Testis (tissue), 2 donors: ENCODE measurements at regions not wholly inside any gene's neighbourhood (a gene's known extent, or its start where the extent isn't known, plus 50 kb on each side); places are given as distances from the start of the nearest gene placed in this dataset.

ENCODE experiments used
- POLR2A ChIP-seq: fragments of 450-650 bp; IDR thresholded peaks from one replicate; pipeline ENCODE4 v1.6.1; 2017; ENCODE audit warnings: antibody characterized with exemption, mild to moderate bottlenecking, moderate library complexity
- TF ChIP-seq, protein P1 (sequence below), 3 experiments: fragments of 450-650 bp in 2 of 3; fragments of 200-600 bp in 1 of 3; sonication (generic) in 1 of 3; IDR thresholded peaks; one replicate each; pipeline ENCODE4 v1.5.1; 2016 to 2019; ENCODE audit warnings: antibody characterized with exemption in 3 of 3, mild to moderate bottlenecking in 2 of 3, moderate library complexity in 1 of 3

DNA sequence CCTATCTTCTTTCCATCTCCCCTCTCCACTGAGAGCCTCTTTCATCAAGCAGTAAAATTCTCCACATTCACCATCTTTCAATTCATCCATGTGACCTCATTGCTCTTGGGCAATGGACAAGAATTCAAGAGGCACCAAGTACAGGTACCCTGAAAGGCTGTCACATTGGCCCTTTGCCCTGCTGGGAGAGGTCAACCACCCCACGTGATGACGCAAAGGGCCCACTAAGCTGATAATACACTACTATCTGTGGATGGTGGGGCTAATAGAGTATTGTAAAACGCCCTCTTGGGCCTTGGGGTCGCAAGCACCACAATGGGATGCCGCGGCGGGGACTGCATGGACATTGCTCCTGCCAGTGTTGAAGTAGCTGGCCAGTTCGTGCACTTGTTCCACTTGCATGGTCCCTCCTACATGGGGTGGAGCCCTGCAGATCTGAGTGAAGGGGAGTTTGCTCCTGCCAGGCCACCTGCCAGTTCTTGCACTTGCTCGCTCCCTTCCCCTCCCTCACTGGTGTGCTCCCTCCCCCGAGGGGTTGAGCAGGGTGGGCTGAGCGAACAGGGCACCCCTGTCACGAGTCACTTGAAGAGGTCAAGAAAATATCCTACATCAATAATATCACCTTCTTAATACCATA is 1578.8 kb upstream of the RAG2 start:
- TF ChIP-seq, protein P1, sequence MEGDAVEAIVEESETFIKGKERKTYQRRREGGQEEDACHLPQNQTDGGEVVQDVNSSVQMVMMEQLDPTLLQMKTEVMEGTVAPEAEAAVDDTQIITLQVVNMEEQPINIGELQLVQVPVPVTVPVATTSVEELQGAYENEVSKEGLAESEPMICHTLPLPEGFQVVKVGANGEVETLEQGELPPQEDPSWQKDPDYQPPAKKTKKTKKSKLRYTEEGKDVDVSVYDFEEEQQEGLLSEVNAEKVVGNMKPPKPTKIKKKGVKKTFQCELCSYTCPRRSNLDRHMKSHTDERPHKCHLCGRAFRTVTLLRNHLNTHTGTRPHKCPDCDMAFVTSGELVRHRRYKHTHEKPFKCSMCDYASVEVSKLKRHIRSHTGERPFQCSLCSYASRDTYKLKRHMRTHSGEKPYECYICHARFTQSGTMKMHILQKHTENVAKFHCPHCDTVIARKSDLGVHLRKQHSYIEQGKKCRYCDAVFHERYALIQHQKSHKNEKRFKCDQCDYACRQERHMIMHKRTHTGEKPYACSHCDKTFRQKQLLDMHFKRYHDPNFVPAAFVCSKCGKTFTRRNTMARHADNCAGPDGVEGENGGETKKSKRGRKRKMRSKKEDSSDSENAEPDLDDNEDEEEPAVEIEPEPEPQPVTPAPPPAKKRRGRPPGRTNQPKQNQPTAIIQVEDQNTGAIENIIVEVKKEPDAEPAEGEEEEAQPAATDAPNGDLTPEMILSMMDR (IDR thresholded peaks at IDR 0.05), result no peak
- no peak for TF ChIP-seq POLR2A
